WERI-Rb-1 (cell line): ENCODE measurements at regions not wholly inside any gene's neighbourhood (a gene's known extent, or its start where the extent isn't known, plus 50 kb on each side); places are given as distances from the start of the nearest gene placed in this dataset.

Source experiments
- DNase-seq: peaks from one replicate; pipeline ENCODE4 v3.0.0-alpha.2; 2020
- H3K27ac ChIP-seq: fragments of 250-450 bp; sonication (Bioruptor Pico); 2 replicates; pipeline ENCODE4 v1.5.1; 2020; ENCODE audit warnings: mild to moderate bottlenecking, moderate library complexity
- H3K27me3 ChIP-seq: fragments of 250-450 bp; sonication (Bioruptor Pico); 2 replicates; pipeline ENCODE4 v1.5.1; 2021; ENCODE audit warnings: mild to moderate bottlenecking, low read depth, moderate library complexity; ENCODE audit not compliant: insufficient read depth, severe bottlenecking
- H3K36me3 ChIP-seq: fragments of 250-450 bp; sonication (Bioruptor Pico); 2 replicates; pipeline ENCODE4 v1.5.1; 2020; ENCODE audit warnings: mild to moderate bottlenecking, moderate library complexity
- H3K4me3 ChIP-seq: 2 replicates; pipeline ENCODE4 v1.5.1; 2011; ENCODE audit warnings: low read depth, mild to moderate bottlenecking, control low read depth, low read length
- H3K9me3 ChIP-seq: fragments of 250-450 bp; sonication (Bioruptor Pico); 2 replicates; pipeline ENCODE4 v1.5.1; 2021; ENCODE audit warnings: mild to moderate bottlenecking, moderate library complexity; ENCODE audit not compliant: severe bottlenecking
- TF ChIP-seq, protein P1 (sequence below): IDR thresholded peaks from 2 replicates; pipeline ENCODE4 v1.5.1; 2011; ENCODE audit warnings: low read depth, mild to moderate bottlenecking, control low read depth, inconsistent platforms, low read length

DNA sequence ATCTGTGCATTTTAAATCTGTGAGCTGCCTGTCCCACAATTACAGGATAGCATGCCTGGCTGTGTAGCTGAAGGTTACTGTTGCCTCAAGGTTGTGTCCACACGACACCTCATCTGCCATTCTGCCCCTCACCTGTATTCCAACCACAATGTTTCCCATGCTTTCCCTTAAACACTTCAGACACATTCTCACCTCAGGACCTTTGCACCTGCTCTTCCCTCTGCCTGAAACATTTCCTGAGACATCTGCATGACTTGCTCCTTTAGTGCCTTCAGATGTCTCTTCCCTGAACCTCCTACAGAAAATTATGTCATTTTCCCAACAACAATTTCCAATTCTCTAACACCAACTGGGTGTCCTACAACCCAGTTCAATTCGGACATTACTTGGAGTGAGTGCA, 120.4 kb downstream of the ZNF608 start:
- Histone ChIP-seq H3K9me3 (no peaks in the 10 kb centered on the region), H3K27me3 (no peaks in the 10 kb centered on the region), H3K4me3 (no peak overlapping the region), H3K36me3 (no peaks in the 10 kb centered on the region), H3K27ac (no peak overlapping the region)
- no peak for DNase-seq
- TF ChIP-seq, protein P1, sequence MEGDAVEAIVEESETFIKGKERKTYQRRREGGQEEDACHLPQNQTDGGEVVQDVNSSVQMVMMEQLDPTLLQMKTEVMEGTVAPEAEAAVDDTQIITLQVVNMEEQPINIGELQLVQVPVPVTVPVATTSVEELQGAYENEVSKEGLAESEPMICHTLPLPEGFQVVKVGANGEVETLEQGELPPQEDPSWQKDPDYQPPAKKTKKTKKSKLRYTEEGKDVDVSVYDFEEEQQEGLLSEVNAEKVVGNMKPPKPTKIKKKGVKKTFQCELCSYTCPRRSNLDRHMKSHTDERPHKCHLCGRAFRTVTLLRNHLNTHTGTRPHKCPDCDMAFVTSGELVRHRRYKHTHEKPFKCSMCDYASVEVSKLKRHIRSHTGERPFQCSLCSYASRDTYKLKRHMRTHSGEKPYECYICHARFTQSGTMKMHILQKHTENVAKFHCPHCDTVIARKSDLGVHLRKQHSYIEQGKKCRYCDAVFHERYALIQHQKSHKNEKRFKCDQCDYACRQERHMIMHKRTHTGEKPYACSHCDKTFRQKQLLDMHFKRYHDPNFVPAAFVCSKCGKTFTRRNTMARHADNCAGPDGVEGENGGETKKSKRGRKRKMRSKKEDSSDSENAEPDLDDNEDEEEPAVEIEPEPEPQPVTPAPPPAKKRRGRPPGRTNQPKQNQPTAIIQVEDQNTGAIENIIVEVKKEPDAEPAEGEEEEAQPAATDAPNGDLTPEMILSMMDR = no peak

DNA sequence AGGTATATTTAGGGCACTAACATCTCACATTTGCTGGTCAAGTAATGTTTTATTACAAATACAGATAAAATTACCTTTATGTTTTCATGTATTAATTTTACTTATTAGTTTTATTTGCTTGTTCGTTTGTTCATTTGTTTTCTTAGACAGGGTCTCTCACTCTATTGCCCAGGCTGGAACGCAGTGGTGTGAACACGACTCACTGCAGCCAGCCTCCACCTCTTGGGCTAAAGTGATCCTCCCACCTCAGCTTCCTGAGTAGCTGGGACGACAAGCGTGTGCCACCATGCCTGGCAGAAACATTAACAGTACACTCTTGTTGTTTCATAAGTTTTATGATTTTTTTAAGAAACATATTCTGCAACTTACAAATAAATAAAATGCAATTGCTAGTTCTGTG, 123.2 kb downstream of the ZNF608 start:
- no peak overlapping the region for H3K27ac ChIP-seq
- H3K4me3 ChIP-seq = no peak overlapping the region
- TF ChIP-seq, protein P1 = no peak
- no peak for DNase-seq
- H3K36me3 ChIP-seq = no peaks in the 10 kb centered on the region
- H3K27me3 ChIP-seq = no peaks in the 10 kb centered on the region
- no peaks in the 10 kb centered on the region for H3K9me3 ChIP-seq

DNA sequence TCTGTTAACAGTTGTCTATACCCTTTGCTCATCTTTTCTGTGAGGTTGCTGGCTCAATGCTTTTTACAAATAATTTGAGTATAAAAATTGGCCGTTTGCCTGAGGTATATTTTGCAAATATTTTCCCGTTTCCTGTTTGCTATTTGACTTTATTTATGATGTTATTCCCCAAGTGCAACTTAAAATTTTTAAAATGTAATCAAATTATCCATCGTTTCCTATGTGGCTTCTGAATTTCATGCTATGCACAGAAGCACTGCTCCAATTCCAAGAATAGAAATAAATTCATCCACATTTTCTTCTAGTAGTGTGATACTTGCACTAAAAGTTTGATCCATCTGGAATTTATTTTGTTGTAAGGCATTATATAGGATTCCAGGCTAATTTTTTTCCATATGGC, 123.6 kb downstream of the ZNF608 start:
- no peaks in the 10 kb centered on the region for H3K36me3 ChIP-seq
- H3K4me3 ChIP-seq = no peak overlapping the region
- no peak overlapping the region for H3K27ac ChIP-seq
- no peaks in the 10 kb centered on the region for H3K9me3 ChIP-seq
- no peak for DNase-seq
- H3K27me3 ChIP-seq = no peaks in the 10 kb centered on the region
- TF ChIP-seq, protein P1 = no peak

DNA sequence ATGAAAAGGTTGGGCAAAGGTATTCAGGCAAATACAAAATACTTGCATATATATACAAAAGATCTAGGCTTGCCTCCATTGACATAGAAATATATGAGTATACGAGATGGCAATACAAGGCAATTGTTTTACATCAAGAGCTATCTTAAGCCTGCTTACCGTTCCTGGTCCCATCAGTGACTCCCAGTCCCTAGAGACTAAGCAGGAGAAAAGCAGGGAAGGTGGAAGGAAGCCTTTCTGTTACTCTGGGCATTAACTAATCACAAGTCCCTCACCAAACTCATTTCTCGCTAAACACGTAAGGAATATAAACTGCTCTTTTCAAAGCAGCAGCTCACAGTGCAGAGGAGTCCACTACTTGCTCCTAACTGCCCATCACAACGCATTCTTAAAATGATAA, 125.2 kb downstream of the ZNF608 start:
- Histone ChIP-seq H3K27me3 (no peaks in the 10 kb centered on the region), H3K27ac (no peak overlapping the region), H3K4me3 (no peak overlapping the region), H3K36me3 (no peaks in the 10 kb centered on the region), H3K9me3 (no peaks in the 10 kb centered on the region)
- DNase-seq = no peak
- TF ChIP-seq, protein P1 = no peak

DNA sequence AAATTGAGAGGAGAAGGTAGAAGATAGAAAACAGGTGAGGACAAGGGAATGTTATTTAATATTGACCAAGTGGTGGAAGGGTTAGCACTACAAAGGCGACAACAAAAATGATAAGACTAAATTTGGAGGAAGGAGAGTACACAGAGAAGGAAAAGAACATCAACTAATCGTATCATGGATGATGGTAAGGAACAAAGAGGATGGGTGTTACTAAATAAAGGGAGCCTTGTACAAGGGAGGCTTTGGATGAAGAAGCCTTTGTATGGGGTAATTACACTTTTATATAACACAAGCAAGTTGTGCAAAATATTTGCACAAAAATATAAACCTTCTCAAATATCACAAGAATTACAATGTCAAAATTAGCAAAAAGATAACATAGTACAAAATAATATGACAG, 125.7 kb downstream of the ZNF608 start:
- TF ChIP-seq, protein P1 = no peak
- H3K9me3 ChIP-seq = no peaks in the 10 kb centered on the region
- no peaks in the 10 kb centered on the region for H3K27me3 ChIP-seq
- no peaks in the 10 kb centered on the region for H3K36me3 ChIP-seq
- no peak overlapping the region for H3K27ac ChIP-seq
- H3K4me3 ChIP-seq = no peak overlapping the region
- DNase-seq = no peak

DNA sequence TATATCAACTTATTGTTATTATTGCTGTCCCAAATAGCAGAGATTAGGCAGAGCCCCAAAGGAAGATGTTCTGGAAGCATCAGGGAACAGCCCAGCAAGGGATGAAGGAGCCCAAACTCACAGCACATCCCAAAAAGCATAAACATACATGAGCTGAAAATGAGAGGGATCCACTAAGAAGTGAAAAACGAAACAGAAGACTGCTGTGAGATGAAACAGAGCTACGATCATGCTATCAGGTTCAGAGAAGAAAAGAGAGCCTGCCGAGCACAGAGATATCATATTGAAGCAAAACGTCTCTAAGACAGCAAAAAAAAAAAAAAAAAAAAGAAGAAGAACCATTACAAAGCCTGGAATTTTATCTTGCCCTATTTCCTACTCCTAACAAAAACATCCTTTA, 127.3 kb downstream of the ZNF608 start:
- Histone ChIP-seq H3K27ac (no peak overlapping the region), H3K36me3 (no peaks in the 10 kb centered on the region), H3K27me3 (no peaks in the 10 kb centered on the region), H3K4me3 (no peak overlapping the region), H3K9me3 (no peaks in the 10 kb centered on the region)
- TF ChIP-seq, protein P1 = no peak
- no peak for DNase-seq
